K562 (cell line): ENCODE measurements at regions not wholly inside any gene's neighbourhood (a gene's known extent, or its start where the extent isn't known, plus 50 kb on each side); places are given as distances from the start of the nearest gene placed in this dataset.

Experiments used
- ATAC-seq: fragments of 200-7000 bp; cut with Tn5 transposase; 3 replicates; pipeline ENCODE4 v1.9.1; 2020; ENCODE audit warnings: moderate library complexity
- BruUV-seq: library from RNA; stranded (reverse); fragments of 400-500 nt; replicated peaks from 2 replicates; lab custom pipeline; 2021; lab: Mats Ljungman, UMichigan
- CTCF ChIA-PET: fragments of 300-600 bp; formaldehyde crosslinking; extraction: SDS; loops from one replicate; lab custom pipeline; 2021; ENCODE audit warnings: low intra/inter-chr PET ratio; lab: Yijun Ruan, JAX
- POLR2A ChIA-PET: fragments of 300-600, 350-650 bp; sonication (Branson Sonifier 250); formaldehyde crosslinking; extraction: SDS; loops from one replicate; lab custom pipeline; 2021; ENCODE audit warnings: antibody characterized with exemption, inconsistent platforms; lab: Yijun Ruan, JAX
- DNase-seq, 4 experiments: peaks; one replicate each; pipeline versions ENCODE4 v3.0.0 to v3.0.0-alpha.2; 2011 to 2018; ENCODE audit warnings: low spot score in 3 of 4, mixed read lengths in 3 of 4; ENCODE audit errors: extremely low read depth in 1 of 4
- FAIRE-seq: peaks from 2 replicates; lab custom pipeline; 2011; peaks lifted over from hg19 to GRCh38; lab: Jason Lieb, UNC
- H2AFZ ChIP-seq: 2 replicates; pipeline ENCODE4 v1.6.0; 2011; ENCODE audit warnings: low read depth, low read length, control low read depth, inconsistent platforms
- H3K27ac ChIP-seq: fragments of 200-600 bp; 3 replicates; pipeline ENCODE4 v1.8.0; 2011; ENCODE audit warnings: low read depth, mild to moderate bottlenecking, control low read depth, inconsistent platforms, low read length, moderate library complexity, mixed read lengths; ENCODE audit errors: extremely low read depth
- H3K27me3 ChIP-seq, 2 experiments: fragments of 300-600 bp in 1 of 2; 2 replicates in 1 of 2; 3 replicates in 1 of 2; pipeline versions ENCODE4 v1.6.0 to v1.8.0; 2011; ENCODE audit warnings: inconsistent platforms in 2 of 2, low read length in 2 of 2, mild to moderate bottlenecking in 1 of 2, mixed read lengths in 1 of 2, moderate library complexity in 1 of 2; ENCODE audit not compliant: control insufficient read depth in 2 of 2, insufficient read depth in 2 of 2
- H3K36me3 ChIP-seq: fragments of 300-600 bp; 3 replicates; pipeline ENCODE4 v1.8.0; 2011; ENCODE audit warnings: mild to moderate bottlenecking, low read length, inconsistent platforms; ENCODE audit not compliant: control insufficient read depth, insufficient read depth
- H3K4me1 ChIP-seq, 2 experiments: fragments of 200-600 bp in 1 of 2; replicated peaks in 1 of 2; 2 replicates in 1 of 2; 3 replicates in 1 of 2; pipeline versions ENCODE4 v1.5.1 to v1.8.0; 2011; ENCODE audit warnings: inconsistent platforms in 2 of 2, low read length in 2 of 2, mild to moderate bottlenecking in 1 of 2, mixed read lengths in 1 of 2, moderate library complexity in 1 of 2; ENCODE audit not compliant: control insufficient read depth in 2 of 2, insufficient read depth in 2 of 2
- H3K4me2 ChIP-seq: 2 replicates; pipeline ENCODE4 v1.6.1; 2011; ENCODE audit warnings: low read length, control low read depth, inconsistent platforms, mixed read lengths; ENCODE audit not compliant: insufficient read depth
- H3K4me3 ChIP-seq: fragments of 200-600 bp; sonication (generic), shearing (Covaris generic); 2 replicates; pipeline ENCODE4 v1.5.1; 2016; ENCODE audit warnings: control low read depth, inconsistent platforms
- H3K79me2 ChIP-seq: fragments of 200-600 bp; 3 replicates; pipeline ENCODE4 v1.8.0; 2011; ENCODE audit warnings: low read length, inconsistent platforms; ENCODE audit not compliant: control insufficient read depth, insufficient read depth
- H3K9ac ChIP-seq, 2 experiments: 2 replicates each; pipeline versions ENCODE4 v1.6.0 to v1.6.1; 2011; ENCODE audit warnings: low read depth in 2 of 2, low read length in 2 of 2, control low read depth in 1 of 2, inconsistent platforms in 1 of 2, mild to moderate bottlenecking in 1 of 2, mixed read lengths in 1 of 2; ENCODE audit not compliant: insufficient read depth in 1 of 2
- H3K9me1 ChIP-seq: one replicate; pipeline ENCODE4 v1.6.0; 2011; ENCODE audit warnings: inconsistent platforms, mild to moderate bottlenecking, low read length, moderate library complexity; ENCODE audit not compliant: control insufficient read depth, insufficient read depth
- H3K9me3 ChIP-seq: replicated peaks from 2 replicates; pipeline ENCODE4 v1.5.1; 2011; ENCODE audit warnings: low read depth, low read length, inconsistent platforms; ENCODE audit not compliant: control insufficient read depth, insufficient read depth
- H4K20me1 ChIP-seq: replicated peaks from 2 replicates; pipeline ENCODE4 v1.6.1; 2011; ENCODE audit warnings: low read length, inconsistent platforms, mixed read lengths; ENCODE audit not compliant: control insufficient read depth, insufficient read depth
- FOXA3 ChIP-seq, 2 experiments: fragments of 450-650 bp in 1 of 2; sonication (generic) in 1 of 2; formaldehyde crosslinking; IDR thresholded peaks in 1 of 2; conservative IDR thresholded peaks in 1 of 2; 2 replicates each; pipeline versions ENCODE4 v1.4.0 to v1.8.0; 2020 to 2022; ENCODE audit warnings: mild to moderate bottlenecking in 2 of 2, missing genetic modification reagents in 1 of 2
- HMGXB4 ChIP-seq: sonication (generic); formaldehyde crosslinking; IDR thresholded peaks from 2 replicates; pipeline ENCODE4 v1.8.1; 2023; ENCODE audit warnings: mild to moderate bottlenecking, missing genetic modification reagents
- HNRNPUL1 ChIP-seq: fragments of 200-400 bp; formaldehyde crosslinking; IDR thresholded peaks from 2 replicates; pipeline ENCODE4 v1.6.1; 2017; ENCODE audit warnings: low read length
- SRSF7 ChIP-seq: fragments of 200-400 bp; formaldehyde crosslinking; optimal IDR thresholded peaks from 2 replicates; pipeline ENCODE3; 2017; ENCODE audit warnings: mild to moderate bottlenecking, low read depth, low read length
- ZNF589 ChIP-seq: fragments of 200-800 bp; sonication (Bioruptor generic); IDR thresholded peaks from 2 replicates; pipeline ENCODE4 v1.6.1; 2016; ENCODE audit warnings: low read depth, missing genetic modification characterization, missing compliant biosample characterization
- ZNF76 ChIP-seq: fragments of 250-450 bp; sonication (Bioruptor Pico); IDR thresholded peaks from 2 replicates; pipeline ENCODE4 v1.4.0; 2020; ENCODE audit warnings: mild to moderate bottlenecking, moderate library complexity, borderline replicate concordance
- WGBS: fragments of 100-300 bp; shearing (Covaris generic); methylation state at CpG from one replicate; pipeline ENCODE4 v1.1.6; 2016; ENCODE audit warnings: low coverage, mixed read lengths; ENCODE audit not compliant: insufficient coverage; ENCODE audit errors: missing lambda C conversion rate; 5-methylcytosine and 5-hydroxymethylcytosine counted together
- in situ Hi-C: fragments of 300-500 bp; cut with MboI; formaldehyde crosslinking; loops from 4 replicates; pipeline ENCODE4 v1.15.0; 2018; ENCODE audit warnings: inconsistent platforms, mixed read lengths
- intact Hi-C: fragments of 100-400 bp; cut with micrococcal nuclease; formaldehyde crosslinking; loops from 2 replicates; pipeline ENCODE4 v1.14.2; 2022
- TF ChIP-seq, protein P1 (sequence below): sonication (generic); formaldehyde crosslinking; IDR thresholded peaks from 2 replicates; pipeline ENCODE4 v1.8.1; 2022; ENCODE audit warnings: missing genetic modification reagents
- TF ChIP-seq, protein P2 (sequence below): fragments of 450-650 bp; IDR thresholded peaks from 2 replicates; pipeline ENCODE4 v1.6.1; 2018; ENCODE audit not compliant: partially characterized antibody

GRCh38 chr4:162931286-162931685, 235.4 kb downstream of the NAF1 start:
- in situ Hi-C loops = no loop called here
- H3K27me3 ChIP-seq = no peaks in the 10 kb centered on the region
- no peaks in the 10 kb centered on the region for H3K36me3 ChIP-seq
- ChIA-PET POLR2A (no interaction called here), CTCF (no interaction called here)
- H3K9ac ChIP-seq = no peak overlapping the region
- FAIRE-seq (no peak), ATAC-seq (no peak), DNase-seq (no peak)
- no peaks in the 10 kb centered on the region for H3K4me1 ChIP-seq
- no peak overlapping the region for H3K4me3 ChIP-seq
- H3K9me3 ChIP-seq = no peaks in the 10 kb centered on the region
- no peaks in the 10 kb centered on the region for H4K20me1 ChIP-seq
- TF ChIP-seq FOXA3 (CRISPR knock-in tag; conservative IDR thresholded peaks at IDR 0.05 in 1 of 2, IDR thresholded peaks at IDR 0.05 in 1 of 2) (0 out of 4 replicates have a peak, but pooled peaks of 1 of the 2 experiments have one; percentile 9), HNRNPUL1 (no peak), ZNF589 (CRISPR knock-in tag) (peak; percentile 62; the same call in 1 of the 2 replicates)
- H3K9me1 ChIP-seq = no peaks in the 10 kb centered on the region
- 0% methylated on average over 4 of the region's 4 CpGs for WGBS
- H3K4me2 ChIP-seq = no peak overlapping the region
- BruUV-seq = no TSS peak
- no peak overlapping the region for H2AFZ ChIP-seq
- intact Hi-C loops = no loop called here
- H3K79me2 ChIP-seq = no peaks in the 10 kb centered on the region
- no peak overlapping the region for H3K27ac ChIP-seq

DNA sequence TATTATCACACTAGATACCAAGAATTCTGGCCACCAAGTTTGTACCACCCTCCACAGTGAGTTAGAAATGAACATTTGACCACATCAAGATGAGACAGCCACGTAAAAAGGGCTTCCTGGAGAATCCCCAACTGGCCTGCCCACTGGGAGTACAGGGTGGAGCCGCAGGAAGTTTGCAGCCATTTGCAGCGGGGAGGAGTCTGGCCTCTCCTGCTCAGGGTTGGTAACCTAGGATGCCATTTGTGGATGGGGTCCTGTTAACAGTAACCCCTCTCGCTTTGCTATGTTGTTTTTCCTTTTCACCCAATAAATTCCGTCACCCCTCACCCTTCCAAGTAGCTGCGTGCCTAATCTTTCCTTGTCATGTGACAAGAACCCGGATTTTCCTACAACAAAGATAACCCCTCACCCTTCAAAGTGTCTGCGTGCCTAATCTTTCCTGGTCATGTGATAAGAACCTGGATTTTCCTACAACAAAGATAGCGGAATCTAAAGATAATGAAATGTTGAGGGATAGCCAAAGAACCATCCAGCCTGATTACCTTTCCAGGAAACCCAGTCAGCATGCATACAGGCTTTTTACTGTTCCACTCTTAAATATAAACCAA, 245.4 kb downstream of the NAF1 start:
- in situ Hi-C loops (no loop called here), intact Hi-C loops (no loop called here)
- Histone ChIP-seq H3K9ac (no peak overlapping the region), H3K27me3 (no peaks in the 10 kb centered on the region), H4K20me1 (no peaks in the 10 kb centered on the region), H3K9me1 (no peaks in the 10 kb centered on the region), H2AFZ (no peak overlapping the region), H3K9me3 (no peaks in the 10 kb centered on the region), H3K36me3 (no peaks in the 10 kb centered on the region), H3K4me1 (no peaks in the 10 kb centered on the region), H3K79me2 (no peaks in the 10 kb centered on the region), H3K27ac (no peak overlapping the region), H3K4me3 (no peak overlapping the region), H3K4me2 (no peak overlapping the region)
- ATAC-seq (no peak), FAIRE-seq (no peak), DNase-seq (no peak)
- POLR2A ChIA-PET = no interaction called here
- CTCF ChIA-PET = no interaction called here
- no TSS peak for BruUV-seq
- WGBS = 3% methylated on average over 9 of the region's 9 CpGs
- TF ChIP-seq SRSF7 (no peak), ZNF76 (CRISPR knock-in tag) (no peak), HMGXB4 (CRISPR knock-in tag) (no peak)
- TF ChIP-seq, protein P1, sequence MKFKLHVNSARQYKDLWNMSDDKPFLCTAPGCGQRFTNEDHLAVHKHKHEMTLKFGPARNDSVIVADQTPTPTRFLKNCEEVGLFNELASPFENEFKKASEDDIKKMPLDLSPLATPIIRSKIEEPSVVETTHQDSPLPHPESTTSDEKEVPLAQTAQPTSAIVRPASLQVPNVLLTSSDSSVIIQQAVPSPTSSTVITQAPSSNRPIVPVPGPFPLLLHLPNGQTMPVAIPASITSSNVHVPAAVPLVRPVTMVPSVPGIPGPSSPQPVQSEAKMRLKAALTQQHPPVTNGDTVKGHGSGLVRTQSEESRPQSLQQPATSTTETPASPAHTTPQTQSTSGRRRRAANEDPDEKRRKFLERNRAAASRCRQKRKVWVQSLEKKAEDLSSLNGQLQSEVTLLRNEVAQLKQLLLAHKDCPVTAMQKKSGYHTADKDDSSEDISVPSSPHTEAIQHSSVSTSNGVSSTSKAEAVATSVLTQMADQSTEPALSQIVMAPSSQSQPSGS (CRISPR knock-in tag) = no peak
- TF ChIP-seq, protein P2, sequence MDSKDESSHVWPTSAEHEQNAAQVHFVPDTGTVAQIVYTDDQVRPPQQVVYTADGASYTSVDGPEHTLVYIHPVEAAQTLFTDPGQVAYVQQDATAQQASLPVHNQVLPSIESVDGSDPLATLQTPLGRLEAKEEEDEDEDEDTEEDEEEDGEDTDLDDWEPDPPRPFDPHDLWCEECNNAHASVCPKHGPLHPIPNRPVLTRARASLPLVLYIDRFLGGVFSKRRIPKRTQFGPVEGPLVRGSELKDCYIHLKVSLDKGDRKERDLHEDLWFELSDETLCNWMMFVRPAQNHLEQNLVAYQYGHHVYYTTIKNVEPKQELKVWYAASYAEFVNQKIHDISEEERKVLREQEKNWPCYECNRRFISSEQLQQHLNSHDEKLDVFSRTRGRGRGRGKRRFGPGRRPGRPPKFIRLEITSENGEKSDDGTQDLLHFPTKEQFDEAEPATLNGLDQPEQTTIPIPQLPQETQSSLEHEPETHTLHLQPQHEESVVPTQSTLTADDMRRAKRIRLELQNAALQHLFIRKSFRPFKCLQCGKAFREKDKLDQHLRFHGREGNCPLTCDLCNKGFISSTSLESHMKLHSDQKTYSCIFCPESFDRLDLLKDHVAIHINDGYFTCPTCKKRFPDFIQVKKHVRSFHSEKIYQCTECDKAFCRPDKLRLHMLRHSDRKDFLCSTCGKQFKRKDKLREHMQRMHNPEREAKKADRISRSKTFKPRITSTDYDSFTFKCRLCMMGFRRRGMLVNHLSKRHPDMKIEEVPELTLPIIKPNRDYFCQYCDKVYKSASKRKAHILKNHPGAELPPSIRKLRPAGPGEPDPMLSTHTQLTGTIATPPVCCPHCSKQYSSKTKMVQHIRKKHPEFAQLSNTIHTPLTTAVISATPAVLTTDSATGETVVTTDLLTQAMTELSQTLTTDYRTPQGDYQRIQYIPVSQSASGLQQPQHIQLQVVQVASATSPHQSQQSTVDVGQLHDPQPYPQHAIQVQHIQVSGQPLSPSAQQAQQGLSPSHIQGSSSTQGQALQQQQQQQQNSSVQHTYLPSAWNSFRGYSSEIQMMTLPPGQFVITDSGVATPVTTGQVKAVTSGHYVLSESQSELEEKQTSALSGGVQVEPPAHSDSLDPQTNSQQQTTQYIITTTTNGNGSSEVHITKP = peak; percentile 25
